ENCODE measurements at regions not wholly inside any gene's neighbourhood (a gene's known extent, or its start where the extent isn't known, plus 50 kb on each side); places are given as distances from the start of the nearest gene placed in this dataset.

DNA sequence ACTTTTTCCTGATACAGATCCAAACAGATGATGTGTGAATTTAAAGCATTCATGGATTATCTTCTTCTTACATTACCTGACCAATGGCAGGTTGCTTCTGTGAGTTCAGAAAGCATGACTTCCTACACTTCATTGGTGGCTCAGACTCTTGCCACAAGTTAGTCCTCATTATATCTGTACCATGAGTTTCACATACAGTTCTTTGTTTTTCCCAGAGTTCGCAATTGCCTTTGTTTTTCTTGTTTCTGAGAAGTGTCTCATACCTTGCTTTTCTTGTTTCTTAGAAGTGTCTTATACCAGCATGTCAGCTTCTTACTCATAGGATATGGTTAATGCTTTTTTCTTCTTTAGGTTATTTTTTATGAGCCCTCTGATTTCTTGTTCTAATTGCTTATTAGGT, 133.8 kb upstream of the TLE3 start:
- no peak for TF ChIP-seq SIN3A (IDR thresholded peaks at IDR 0.05; ENCODE audit: borderline replicate concordance, insufficient read depth, low read length)
- no peak for TF ChIP-seq POLR2AphosphoS5 (IDR thresholded peaks at IDR 0.05; ENCODE audit: low read depth, low read length)
- TF ChIP-seq, protein P1, sequence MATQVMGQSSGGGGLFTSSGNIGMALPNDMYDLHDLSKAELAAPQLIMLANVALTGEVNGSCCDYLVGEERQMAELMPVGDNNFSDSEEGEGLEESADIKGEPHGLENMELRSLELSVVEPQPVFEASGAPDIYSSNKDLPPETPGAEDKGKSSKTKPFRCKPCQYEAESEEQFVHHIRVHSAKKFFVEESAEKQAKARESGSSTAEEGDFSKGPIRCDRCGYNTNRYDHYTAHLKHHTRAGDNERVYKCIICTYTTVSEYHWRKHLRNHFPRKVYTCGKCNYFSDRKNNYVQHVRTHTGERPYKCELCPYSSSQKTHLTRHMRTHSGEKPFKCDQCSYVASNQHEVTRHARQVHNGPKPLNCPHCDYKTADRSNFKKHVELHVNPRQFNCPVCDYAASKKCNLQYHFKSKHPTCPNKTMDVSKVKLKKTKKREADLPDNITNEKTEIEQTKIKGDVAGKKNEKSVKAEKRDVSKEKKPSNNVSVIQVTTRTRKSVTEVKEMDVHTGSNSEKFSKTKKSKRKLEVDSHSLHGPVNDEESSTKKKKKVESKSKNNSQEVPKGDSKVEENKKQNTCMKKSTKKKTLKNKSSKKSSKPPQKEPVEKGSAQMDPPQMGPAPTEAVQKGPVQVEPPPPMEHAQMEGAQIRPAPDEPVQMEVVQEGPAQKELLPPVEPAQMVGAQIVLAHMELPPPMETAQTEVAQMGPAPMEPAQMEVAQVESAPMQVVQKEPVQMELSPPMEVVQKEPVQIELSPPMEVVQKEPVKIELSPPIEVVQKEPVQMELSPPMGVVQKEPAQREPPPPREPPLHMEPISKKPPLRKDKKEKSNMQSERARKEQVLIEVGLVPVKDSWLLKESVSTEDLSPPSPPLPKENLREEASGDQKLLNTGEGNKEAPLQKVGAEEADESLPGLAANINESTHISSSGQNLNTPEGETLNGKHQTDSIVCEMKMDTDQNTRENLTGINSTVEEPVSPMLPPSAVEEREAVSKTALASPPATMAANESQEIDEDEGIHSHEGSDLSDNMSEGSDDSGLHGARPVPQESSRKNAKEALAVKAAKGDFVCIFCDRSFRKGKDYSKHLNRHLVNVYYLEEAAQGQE (IDR thresholded peaks at IDR 0.05; ENCODE audit: insufficient read depth in 1 of 2, low read depth in 2 of 2, low read length in 2 of 2), result no peak
- no peak for TF ChIP-seq FOXP2 (optimal IDR thresholded peaks at IDR 0.05; ENCODE audit: borderline replicate concordance, extremely low read depth, extremely low read length, insufficient read depth)

DNA sequence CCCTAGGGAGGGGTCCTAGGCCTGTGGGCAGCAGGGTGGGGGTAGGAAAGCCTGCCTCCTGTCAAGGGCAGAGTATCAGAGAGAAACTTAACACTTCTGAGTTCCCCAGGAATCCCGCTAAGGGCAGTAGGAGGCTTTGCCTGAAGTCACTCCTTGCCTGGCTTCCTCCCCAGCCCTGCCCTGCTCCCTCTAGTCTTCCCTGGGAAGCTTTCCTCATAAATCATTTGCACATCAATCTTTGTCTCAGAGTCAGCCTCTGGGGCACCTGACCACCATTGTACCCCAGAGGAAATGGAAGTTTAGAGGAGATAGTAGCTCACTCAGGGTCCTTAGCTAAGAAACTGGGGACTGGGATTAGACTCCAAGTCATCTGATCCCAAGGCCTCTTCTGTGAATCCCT, 129.4 kb upstream of the TLE3 start:
- TF ChIP-seq, protein P1 (IDR thresholded peaks at IDR 0.05; ENCODE audit: insufficient read depth in 1 of 2, low read depth in 2 of 2, low read length in 2 of 2), result no peak
- TF ChIP-seq TAF1 (IDR thresholded peaks at IDR 0.05; ENCODE audit: borderline replicate concordance, insufficient read depth, low read length), result no peak
- no peak for TF ChIP-seq FOXP2 (optimal IDR thresholded peaks at IDR 0.05; ENCODE audit: borderline replicate concordance, extremely low read depth, extremely low read length, insufficient read depth)
- no peak for TF ChIP-seq POLR2AphosphoS5 (IDR thresholded peaks at IDR 0.05; ENCODE audit: low read depth, low read length)
- no peak for TF ChIP-seq SIN3A (IDR thresholded peaks at IDR 0.05; ENCODE audit: borderline replicate concordance, insufficient read depth, low read length)

- TF ChIP-seq TAF1 (IDR thresholded peaks at IDR 0.05; ENCODE audit: borderline replicate concordance, insufficient read depth, low read length) (no peak), SIN3A (IDR thresholded peaks at IDR 0.05; ENCODE audit: borderline replicate concordance, insufficient read depth, low read length) (no peak), POLR2AphosphoS5 (IDR thresholded peaks at IDR 0.05; ENCODE audit: low read depth, low read length) (no peak), FOXP2 (optimal IDR thresholded peaks at IDR 0.05; ENCODE audit: borderline replicate concordance, extremely low read depth, extremely low read length, insufficient read depth) (no peak)
- TF ChIP-seq, protein P1 (IDR thresholded peaks at IDR 0.05; ENCODE audit: insufficient read depth in 1 of 2, low read depth in 2 of 2, low read length in 2 of 2), result no peak
These were observed 128.7 kb upstream of the TLE3 start for GRCh38 chr15:70226337-70226980.

DNA sequence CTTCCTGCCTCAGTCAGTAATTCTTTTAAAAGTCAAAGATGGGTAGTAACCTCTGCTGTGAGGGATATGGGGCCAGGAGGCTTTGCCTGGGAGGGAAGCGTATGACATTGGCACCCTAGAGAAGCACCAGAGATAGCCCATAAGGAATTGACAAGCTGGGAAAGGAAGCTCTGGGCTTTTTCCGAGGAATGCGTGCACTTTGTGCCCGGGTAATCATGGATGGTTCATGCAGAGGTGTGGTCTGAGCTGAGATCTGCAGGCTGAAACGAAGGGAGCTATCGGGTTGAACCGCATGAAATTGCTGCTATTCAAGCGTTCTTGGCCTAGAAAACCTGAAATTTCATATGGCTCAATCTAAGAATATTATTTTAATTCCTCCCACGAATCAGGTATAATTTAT, 127.7 kb upstream of the TLE3 start:
- no peak for TF ChIP-seq FOXP2 (optimal IDR thresholded peaks at IDR 0.05; ENCODE audit: borderline replicate concordance, extremely low read depth, extremely low read length, insufficient read depth)

DNA sequence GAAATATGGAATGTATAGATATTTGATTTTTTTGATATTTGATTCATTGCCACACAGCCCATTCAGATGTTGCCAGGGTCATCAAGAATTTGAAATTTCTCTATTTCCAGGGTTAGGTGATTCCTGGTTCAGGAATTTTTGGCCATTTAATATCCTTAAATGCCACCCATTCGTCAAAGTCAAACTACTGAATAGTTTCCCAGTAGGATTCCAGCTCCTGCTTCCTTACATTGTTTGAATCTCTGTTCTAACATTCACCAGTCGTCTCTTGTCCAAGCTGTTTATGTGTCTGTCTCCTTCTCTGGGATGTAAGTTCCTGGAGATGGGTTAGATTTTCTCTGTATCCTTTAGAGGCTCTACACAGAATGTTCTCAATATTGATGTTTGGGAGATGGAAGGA, 124.9 kb upstream of the TLE3 start:
- TF ChIP-seq, protein P1 (IDR thresholded peaks at IDR 0.05; ENCODE audit: insufficient read depth in 1 of 2, low read depth in 2 of 2, low read length in 2 of 2), result no peak
- TF ChIP-seq POLR2AphosphoS5 (IDR thresholded peaks at IDR 0.05; ENCODE audit: low read depth, low read length), result no peak
- no peak for TF ChIP-seq SIN3A (IDR thresholded peaks at IDR 0.05; ENCODE audit: borderline replicate concordance, insufficient read depth, low read length)
- no peak for TF ChIP-seq TAF1 (IDR thresholded peaks at IDR 0.05; ENCODE audit: borderline replicate concordance, insufficient read depth, low read length)
- no peak for TF ChIP-seq FOXP2 (optimal IDR thresholded peaks at IDR 0.05; ENCODE audit: borderline replicate concordance, extremely low read depth, extremely low read length, insufficient read depth)
